Progenitor cell of endocrine pancreas (in vitro differentiated cells): ENCODE measurements at regions not wholly inside any gene's neighbourhood (a gene's known extent, or its start where the extent isn't known, plus 50 kb on each side); places are given as distances from the start of the nearest gene placed in this dataset.
"Not testable (repeated sequence)": the region's sequence is repeated elsewhere in the genome, so short reads cannot be mapped to it uniquely, and the experiment has no call there.

Experiments used
- DNase-seq: peaks from one replicate; pipeline ENCODE4 v3.0.0; 2021; ENCODE audit warnings: low spot score; ENCODE audit not compliant: unreplicated experiment
- H3K27ac Mint-ChIP-seq: 2 replicates; pipeline ENCODE4 v1.8.0; 2021; ENCODE audit warnings: mild to moderate bottlenecking, moderate library complexity, mixed read lengths
- H3K27me3 Mint-ChIP-seq: 2 replicates; pipeline ENCODE4 v1.8.0; 2021; ENCODE audit warnings: mixed read lengths
- H3K36me3 Mint-ChIP-seq: 2 replicates; pipeline ENCODE4 v1.8.0; 2022; ENCODE audit warnings: mixed read lengths; ENCODE audit not compliant: insufficient read depth
- H3K4me1 Mint-ChIP-seq: 2 replicates; pipeline ENCODE4 v1.8.0; 2021; ENCODE audit warnings: low read depth, mixed read lengths
- H3K4me3 Mint-ChIP-seq: 2 replicates; pipeline ENCODE4 v1.8.0; 2021; ENCODE audit warnings: low read depth, mild to moderate bottlenecking, moderate library complexity, mixed read lengths
- H3K9me3 Mint-ChIP-seq: 2 replicates; pipeline ENCODE4 v1.8.0; 2021; ENCODE audit warnings: low read depth, mixed read lengths
- TF ChIP-seq, protein P1 (sequence below): fragments of 200-600 bp; sonication (generic); IDR thresholded peaks from one replicate; pipeline ENCODE4 v1.5.0; 2021; ENCODE audit warnings: antibody characterized with exemption, mild to moderate bottlenecking; ENCODE audit not compliant: unreplicated experiment

DNA sequence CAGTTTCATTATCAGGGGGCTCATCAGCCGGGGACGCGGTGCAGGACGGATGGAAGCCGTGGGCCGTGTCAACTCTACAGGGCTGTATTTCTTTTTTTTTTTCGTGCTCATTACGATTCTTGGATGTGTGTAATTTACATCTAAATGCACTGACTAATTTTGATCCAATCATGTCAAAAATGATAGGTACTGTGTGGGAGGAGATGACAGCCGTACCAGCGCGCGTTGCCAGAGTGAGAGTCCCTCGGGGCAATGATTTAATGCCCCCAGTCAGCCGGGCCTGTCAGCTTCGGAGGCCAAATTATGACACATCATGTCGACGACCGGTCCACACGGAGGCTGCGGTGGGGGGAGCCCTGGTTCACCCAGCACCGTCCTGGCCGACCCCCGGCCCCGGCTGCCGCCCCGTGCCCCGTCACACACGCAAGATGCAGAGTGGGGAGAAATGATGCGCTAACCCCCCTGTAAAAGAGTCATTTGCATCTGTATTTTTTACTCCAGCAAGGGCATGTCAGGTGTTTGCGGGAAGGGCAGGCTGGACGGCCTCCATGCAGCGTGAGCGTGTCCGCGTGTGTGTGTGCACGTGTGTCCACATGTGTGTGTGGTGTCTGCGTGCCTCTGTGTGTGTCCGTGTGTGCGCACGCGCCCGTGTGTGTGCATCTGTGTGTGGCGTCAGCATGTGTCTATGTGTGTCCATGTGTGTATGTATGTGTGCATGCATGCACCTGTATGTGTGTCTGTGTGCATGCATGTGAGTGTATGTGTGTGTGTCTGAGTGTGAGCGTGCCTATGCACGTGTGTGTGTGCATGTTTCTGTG is 74.3 kb upstream of the PPP2R3B start:
- TF ChIP-seq, protein P1, sequence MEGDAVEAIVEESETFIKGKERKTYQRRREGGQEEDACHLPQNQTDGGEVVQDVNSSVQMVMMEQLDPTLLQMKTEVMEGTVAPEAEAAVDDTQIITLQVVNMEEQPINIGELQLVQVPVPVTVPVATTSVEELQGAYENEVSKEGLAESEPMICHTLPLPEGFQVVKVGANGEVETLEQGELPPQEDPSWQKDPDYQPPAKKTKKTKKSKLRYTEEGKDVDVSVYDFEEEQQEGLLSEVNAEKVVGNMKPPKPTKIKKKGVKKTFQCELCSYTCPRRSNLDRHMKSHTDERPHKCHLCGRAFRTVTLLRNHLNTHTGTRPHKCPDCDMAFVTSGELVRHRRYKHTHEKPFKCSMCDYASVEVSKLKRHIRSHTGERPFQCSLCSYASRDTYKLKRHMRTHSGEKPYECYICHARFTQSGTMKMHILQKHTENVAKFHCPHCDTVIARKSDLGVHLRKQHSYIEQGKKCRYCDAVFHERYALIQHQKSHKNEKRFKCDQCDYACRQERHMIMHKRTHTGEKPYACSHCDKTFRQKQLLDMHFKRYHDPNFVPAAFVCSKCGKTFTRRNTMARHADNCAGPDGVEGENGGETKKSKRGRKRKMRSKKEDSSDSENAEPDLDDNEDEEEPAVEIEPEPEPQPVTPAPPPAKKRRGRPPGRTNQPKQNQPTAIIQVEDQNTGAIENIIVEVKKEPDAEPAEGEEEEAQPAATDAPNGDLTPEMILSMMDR: no peak
- Mint-ChIP-seq H3K4me3 (no peak overlapping the region), H3K9me3 (peaks cover 22% of the 10 kb centered on the region), H3K27ac (no peak overlapping the region), H3K27me3 (no peaks in the 10 kb centered on the region), H3K36me3 (no peaks in the 10 kb centered on the region), H3K4me1 (peaks cover 1% of the 10 kb centered on the region)
- DNase-seq: no peak

DNA sequence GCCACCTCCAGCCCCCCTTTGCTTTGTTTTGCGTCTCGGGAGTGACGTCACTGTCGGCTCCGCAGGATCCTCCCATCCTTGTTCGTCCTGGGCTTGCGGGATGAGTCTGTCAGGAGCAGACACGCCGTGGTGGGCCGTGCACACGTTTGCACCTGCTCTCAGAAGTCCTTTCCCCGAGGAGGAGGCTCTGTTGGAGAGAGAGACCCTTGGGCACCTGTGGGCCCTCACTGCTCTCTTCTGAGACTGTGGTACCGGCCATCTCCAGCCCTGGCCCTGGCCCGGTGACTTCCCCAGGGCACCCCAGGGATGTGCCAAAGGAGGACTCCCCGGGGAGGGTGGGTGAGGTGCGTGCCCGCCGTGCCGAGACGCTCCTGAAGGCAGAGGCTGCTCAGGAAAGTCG is 76.1 kb upstream of the PPP2R3B start:
- TF ChIP-seq, protein P1: no peak
- H3K36me3 Mint-ChIP-seq: no peaks in the 10 kb centered on the region
- H3K9me3 Mint-ChIP-seq: peaks cover 6% of the 10 kb centered on the region
- DNase-seq: no peak
- peaks cover 1% of the 10 kb centered on the region for H3K4me1 Mint-ChIP-seq
- no peaks in the 10 kb centered on the region for H3K27me3 Mint-ChIP-seq
- no peak overlapping the region for H3K4me3 Mint-ChIP-seq
- no peak overlapping the region for H3K27ac Mint-ChIP-seq

DNA sequence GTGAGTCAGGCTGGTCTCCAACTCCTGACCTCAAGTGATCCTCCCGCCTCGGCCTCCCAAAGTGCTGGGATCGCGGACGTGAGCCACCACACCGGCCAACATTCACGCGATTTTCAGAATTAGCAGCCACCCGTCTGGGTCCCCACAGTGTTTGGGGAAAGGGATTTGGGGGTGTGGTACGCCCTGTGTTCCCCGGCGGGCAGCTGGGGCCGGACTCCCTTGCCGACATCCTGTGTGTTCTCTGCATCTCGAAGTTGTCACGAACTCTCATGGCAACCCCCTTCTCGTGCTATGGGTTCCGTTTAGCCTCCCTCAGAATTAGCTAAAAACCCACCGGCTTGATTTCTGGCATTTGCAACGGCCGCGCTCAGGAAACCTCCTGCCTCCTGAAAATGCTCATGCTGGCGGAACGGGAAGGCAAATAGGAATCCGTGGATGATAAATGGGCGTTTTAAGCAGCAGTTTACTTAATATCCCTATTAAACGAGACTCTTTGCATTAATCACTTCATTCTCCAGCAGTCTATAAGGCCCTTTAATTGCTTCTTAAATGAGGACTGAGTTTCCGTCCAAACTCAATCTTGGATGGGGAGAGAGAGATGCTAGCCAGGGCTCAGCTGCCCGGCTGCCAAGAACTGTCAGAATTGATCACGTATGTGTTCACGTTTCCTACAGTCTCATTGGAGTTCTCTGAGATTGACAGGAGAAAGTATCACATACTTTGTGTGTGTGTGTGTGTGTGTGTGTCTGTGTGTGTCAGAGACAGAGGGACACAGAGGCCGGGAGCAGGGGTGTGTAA is 78.9 kb upstream of the PPP2R3B start:
- Mint-ChIP-seq H3K4me3 (no peak overlapping the region), H3K9me3 (peaks cover 6% of the 10 kb centered on the region), H3K27me3 (no peaks in the 10 kb centered on the region), H3K27ac (no peak overlapping the region), H3K4me1 (no peaks in the 10 kb centered on the region), H3K36me3 (no peaks in the 10 kb centered on the region)
- DNase-seq: no peak
- TF ChIP-seq, protein P1: no peak

DNA sequence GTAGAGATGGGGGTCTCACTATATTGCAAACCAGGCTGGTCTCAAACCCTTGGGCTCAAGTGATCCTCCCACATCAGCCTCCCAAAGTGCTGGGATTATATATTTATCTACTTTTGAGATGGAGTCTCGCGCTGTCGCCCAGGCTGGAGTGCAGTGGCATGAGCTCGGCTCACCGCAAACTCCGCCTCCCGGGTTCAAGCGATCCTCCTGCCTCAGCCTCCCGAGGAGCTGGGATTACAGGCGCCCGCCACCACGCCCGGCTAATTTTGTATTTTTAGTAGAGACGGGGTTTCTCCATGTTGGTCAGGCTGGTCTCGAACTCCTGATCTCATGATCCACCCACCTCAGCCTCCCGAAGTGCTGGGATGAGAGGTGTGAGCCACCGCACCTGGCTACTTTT is 80.1 kb upstream of the PPP2R3B start:
- H3K36me3 Mint-ChIP-seq, H3K9me3 Mint-ChIP-seq, H3K27ac Mint-ChIP-seq, H3K4me1 Mint-ChIP-seq, DNase-seq, H3K4me3 Mint-ChIP-seq, H3K27me3 Mint-ChIP-seq: not testable (repeated sequence)

DNA sequence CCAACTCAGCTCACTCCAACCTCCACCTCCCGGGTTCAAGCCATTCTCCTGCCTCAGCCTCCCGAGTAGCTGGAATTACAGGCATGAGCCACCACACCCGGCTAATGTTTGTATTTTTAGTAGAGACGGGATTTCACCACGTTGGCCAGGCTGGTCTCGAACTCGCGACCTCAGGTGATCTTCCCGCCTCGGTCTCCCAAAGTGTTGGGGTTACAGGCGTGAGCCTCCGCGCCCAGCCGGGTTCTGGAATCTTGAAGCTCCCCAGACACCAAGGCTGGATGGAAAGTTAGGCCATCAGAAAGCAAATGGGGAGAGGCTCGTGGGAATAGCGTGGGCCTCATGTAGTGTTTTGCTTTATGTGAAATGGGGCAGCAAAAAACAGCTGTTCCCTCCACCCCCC is 81.0 kb upstream of the PPP2R3B start:
- H3K36me3 Mint-ChIP-seq, H3K4me3 Mint-ChIP-seq, H3K27me3 Mint-ChIP-seq, H3K4me1 Mint-ChIP-seq, DNase-seq, H3K9me3 Mint-ChIP-seq, H3K27ac Mint-ChIP-seq: not testable (repeated sequence)

DNA sequence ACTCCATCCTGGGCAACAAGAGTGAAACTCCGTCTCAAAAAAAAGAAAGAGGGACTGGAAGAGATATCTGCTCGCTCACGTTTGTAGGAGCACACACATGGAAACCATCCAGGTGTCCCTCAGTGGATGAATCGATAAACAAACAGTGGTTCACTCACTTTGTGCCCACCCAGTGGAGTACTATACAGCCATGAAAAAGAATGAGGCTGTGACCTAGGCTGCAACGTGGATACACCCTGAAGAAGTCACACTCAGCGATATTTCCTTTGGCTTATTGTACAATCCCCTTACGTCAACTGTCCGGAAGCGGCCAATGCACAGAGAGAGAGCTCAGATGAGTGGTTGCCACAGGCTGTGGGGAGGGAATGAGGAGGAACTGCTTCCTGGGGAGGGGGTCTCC is 82.3 kb upstream of the PPP2R3B start:
- no peak for DNase-seq
- Mint-ChIP-seq H3K4me1 (no peaks in the 10 kb centered on the region), H3K27me3 (no peaks in the 10 kb centered on the region), H3K27ac (no peak overlapping the region), H3K9me3 (peaks cover 4% of the 10 kb centered on the region), H3K36me3 (no peaks in the 10 kb centered on the region), H3K4me3 (no peak overlapping the region)
- TF ChIP-seq, protein P1: no peak
